Stimulated activated naive CD4-positive, alpha-beta T cell (primary cell): ENCODE measurements at regions not wholly inside any gene's neighbourhood (a gene's known extent, or its start where the extent isn't known, plus 50 kb on each side); places are given as distances from the start of the nearest gene placed in this dataset.

Source experiments
- DNase-seq, 6 experiments: peaks; one replicate each; lab custom pipeline; 2025; lab: John Stamatoyannopoulos, UW

DNA sequence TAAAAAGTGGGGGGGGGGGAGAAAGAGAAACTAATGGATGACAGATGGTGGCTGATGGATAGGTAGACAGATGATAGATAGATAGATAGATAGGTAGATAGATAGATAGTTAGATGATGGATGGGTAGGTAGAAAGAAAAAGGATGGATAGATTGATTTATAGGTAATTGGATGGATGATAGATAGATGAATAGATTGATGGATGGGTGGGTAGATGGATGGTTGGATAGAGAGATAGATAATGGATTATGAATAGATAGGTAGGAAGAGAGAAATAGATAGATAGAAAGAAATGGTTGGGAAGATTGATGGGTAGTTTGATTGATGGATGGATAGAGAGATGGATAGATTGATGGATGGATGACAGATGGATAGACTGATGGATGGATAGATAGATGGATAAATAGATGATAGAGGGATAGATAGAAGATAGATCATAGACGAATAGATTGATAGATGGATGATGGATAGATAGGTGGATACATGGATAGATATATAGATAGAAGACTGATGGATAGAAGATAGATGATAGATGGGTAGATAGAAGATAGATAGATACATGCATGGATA, 337.1 kb downstream of the C16orf95 start:
- DNase-seq, result no peak

DNA sequence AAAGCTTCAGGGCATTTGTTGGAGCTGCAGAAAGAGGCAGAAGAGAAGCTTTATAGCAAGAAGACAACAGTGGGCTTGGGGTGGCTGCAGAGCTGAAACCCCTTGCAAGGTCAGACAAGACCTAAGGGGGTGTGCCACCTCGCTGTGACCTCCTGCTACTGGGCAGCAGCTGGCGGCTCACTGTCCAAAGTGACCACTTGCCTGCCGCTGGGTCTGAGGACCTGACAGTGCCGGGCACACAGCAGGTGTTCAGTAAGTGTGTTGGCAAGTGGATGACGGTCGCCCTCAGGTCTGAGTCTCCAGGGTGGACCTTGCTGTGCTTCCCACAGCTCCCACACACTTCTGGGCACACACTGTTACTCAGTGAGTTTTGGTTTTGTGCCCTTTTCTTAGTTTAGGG, 336.5 kb downstream of the C16orf95 start:
- DNase-seq, result no peak

GRCh38 chr16:86982347-86982596, 334.9 kb downstream of the C16orf95 start:
- no peak for DNase-seq

DNA sequence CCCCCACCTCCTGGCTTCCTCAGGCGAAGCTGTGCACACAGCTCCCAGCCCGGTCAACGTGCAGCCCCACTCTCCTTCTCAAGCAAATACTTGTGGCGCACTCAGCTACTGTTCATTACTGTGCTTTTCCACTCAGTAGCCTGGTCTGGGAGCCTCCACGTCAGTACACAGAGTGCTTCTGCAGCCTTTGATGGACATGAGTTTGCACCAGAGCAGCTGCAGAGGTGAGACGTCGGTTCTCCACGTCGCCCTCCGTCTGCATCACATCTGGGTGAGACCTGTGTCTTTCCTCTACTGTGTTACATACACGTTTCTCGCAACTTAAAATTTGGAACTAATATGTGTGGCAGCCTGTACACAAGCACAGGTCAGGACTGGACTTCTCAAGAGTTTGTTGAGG, 334.3 kb downstream of the C16orf95 start:
- DNase-seq, result no peak

GRCh38 chr16:86983621-86984020, 333.6 kb downstream of the C16orf95 start:
- DNase-seq, result no peak

GRCh38 chr16:86984343-86984742, 332.8 kb downstream of the C16orf95 start:
- no peak for DNase-seq

DNA sequence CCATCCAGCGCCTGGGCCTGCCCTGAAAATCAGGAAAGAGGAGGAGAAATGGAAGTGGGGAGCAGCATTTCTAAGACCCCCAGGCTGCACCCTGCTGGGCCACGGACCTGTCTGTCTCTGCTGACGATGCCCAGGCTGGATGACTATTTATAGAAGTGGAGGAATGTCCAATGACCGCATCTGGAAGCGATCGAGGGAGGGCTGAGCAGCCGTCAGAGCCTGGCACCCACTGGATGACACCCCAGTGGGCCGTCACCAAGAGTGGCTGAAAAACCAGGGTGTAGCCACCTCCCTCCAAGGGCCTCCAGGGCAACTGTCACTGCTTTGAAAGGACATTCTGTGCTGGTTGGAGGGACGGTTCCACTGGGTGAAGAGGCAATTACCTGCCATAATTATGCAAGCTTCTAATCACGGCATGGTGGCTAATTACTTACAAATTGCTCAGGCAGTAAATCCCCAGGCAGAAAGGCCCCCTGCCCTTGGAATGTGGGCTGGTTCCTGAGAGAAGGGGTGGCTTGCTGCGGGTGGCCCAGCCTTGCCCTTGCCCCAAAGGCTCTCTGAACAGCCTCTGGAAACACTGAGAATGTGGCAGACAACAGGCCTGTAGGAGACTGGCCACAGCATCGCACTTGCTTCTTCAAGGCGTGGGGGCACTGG, 332.1 kb downstream of the C16orf95 start:
- DNase-seq, result no peak

DNA sequence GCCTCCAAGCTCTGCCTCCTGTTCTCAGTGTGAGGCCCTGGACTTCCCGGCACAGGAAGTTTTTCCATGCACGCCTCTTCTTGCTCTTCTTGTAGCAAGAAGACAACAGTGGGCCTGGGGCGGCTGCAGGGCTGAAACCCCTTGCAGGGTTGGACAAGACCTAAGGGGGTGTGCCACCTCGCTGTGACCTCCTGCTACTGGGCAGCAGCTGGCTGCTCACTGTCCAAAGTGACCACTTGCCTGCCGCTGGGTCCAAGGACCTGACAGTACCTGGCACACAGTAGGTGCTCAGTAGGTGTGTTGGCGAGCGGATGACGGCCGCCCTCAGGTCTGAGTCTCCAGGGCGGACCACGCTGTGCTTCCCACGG, 331.6 kb downstream of the C16orf95 start:
- no peak for DNase-seq

GRCh38 chr16:86986136-86986535, 331.1 kb downstream of the C16orf95 start:
- no peak for DNase-seq

DNA sequence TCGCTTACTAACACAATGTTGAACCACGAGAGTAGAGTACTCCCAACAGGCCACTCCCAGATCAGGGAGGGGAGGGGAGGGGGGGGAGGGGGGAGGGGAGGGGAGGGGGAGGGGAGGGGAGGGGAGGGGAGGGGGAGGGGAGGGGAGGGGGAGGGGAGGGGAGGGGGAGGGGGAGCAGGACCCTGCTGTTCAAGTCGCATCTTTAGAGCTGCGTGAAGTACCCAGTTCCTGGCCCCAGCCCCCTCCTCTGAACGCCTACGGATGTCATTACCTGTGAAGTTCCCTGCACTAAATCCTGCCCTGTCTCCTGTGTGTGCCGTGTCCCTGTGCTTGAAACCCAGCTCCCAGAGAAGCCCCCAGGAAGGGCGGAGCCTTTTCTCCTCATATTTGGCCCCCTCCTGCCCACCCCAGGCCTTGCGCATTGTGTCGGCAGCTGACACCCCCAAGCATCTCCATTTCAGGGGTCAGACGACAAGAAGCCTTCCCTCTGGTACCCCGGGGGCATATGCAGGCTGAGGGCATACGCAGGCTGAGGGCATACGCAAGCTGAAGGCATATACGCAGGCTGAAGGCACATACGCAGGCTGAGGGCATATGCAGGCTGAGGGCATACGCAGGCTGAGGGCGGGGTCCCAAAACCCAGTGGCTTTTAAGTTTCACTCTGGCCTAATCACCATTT, 330.2 kb downstream of the C16orf95 start:
- DNase-seq, result no peak

DNA sequence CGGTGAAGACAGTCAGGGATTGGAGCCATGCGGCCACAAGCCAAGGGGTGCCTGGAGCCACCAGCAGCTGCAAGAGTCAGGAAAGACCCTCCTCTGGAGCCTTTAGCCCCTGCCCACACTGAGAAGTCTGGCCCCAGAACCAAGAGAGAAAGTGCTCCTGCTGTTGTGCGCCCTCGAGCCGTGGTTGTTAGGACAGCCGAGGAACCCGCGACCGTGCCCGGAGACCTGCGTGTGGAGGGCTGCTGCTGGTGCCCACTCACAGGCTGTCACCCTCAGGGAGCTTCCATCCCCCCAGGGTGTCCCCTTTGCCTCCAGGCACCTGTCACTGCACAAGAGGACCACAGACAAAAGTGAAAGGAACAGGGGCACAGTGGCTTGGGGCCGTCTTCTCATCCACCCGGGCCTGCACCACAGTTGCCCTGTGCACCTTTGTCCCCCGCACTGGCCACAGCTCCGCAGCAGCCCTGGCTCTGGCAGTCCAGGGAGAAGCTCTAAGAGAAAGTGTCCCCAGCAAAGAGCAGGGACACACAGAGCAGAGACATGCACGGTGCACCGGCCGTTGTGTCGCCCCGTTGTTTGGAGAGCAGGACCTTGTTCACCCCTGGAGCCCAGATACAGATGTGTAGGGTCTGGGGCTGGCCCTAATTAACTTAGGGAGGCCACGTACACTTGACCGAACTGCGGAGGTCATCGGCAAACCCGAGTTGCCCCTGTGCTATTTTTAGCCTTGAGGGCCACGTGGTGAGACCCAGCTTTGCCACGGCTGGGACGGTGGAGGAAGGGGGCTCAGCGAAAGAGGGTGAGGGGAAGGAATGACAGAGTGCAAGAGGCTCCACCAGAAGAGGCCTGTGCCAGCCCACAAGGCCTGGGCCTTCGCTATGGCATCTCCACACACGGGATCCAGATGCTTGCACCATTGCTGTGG, 329.2 kb downstream of the C16orf95 start:
- no peak for DNase-seq

- no peak for DNase-seq
Observed at GRCh38 chr16:86988920-86989696, 328.1 kb downstream of the C16orf95 start.

DNA sequence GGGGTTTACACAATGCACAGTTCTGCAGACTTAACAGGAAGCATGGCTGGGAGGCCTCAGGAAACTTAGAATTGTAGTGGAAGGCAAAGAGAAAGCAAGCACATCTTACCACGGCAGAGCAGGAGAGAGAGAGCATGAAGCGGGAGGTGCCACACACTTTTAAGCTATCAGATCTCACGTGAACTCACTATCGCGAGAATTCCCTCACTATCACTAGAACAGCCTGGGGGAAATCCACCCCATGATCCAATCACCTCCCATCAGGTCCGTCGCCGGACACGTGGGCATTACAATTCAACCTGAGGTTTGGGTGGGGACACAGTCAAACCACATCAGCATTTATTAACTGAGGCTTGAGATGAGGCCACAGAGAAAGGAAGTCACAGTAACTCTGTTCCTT, 326.7 kb downstream of the C16orf95 start:
- DNase-seq, result no peak

DNA sequence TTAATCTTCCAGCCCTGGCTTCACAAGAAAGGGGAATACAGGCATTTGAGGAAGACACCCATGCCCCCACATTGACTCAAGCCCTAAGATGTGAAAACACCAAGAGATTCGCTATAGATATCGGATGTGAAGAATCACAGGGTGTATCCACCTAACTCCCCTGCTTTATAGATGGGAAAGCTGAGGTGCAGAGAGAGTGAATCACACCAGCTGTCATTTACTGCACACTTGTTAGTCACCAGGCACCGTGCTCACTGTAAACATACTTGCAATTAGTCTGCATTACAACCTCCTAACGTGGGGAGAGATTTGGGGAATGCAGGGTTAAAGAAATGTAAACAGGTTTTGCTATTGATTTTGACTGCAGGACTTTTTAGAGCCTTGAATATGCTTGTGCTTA, 325.5 kb downstream of the C16orf95 start:
- DNase-seq, result no peak

GRCh38 chr16:86992587-86992986, 324.6 kb downstream of the C16orf95 start:
- no peak for DNase-seq

GRCh38 chr16:86993426-86994110, 323.6 kb downstream of the C16orf95 start:
- DNase-seq, result no peak

- no peak for DNase-seq
Observed at GRCh38 chr16:86994215-86994614, 323.0 kb downstream of the C16orf95 start.

GRCh38 chr16:86994651-86995171, 322.5 kb downstream of the C16orf95 start:
- no peak for DNase-seq

DNA sequence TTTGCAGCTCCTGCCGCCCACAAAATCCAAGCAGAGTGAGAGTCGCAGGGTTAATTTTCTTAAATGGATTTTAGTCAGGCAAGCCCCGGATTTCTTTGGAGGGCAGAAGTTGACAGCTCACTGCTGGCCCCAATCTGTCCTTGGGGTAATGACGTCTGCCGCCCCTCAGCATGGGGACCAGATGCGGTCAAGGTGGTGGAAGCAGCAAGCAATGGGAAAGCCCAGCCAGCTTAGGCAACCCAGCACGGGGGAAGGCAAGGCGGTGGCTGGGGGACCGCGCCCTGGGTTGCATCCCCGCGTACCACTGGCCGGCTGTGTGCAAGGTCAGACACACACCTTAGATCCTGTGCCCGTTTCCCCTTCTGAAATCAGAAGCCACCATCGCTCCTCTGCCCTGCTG, 321.7 kb downstream of the C16orf95 start:
- no peak for DNase-seq

GRCh38 chr16:86996081-86996480, 321.1 kb downstream of the C16orf95 start:
- DNase-seq, result no peak

DNA sequence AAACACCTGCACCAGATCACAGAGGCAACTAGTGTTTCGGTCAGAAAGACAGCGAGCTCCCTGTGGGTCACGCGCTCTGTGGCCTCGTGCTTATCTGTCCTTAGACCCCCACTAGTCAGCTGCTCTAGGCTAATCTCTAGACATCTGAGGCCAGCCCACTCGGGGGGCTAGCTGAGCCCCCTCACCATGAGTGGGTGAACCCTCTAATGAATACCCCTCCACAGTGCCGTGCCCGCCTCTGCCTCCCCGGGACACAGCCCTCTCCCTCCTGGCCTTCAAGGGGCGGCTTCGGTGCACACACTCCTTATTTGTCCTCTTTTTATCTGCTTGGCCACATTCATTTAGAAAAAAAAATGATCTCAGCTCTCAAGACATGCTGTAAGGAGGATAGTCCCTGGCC, 320.1 kb downstream of the C16orf95 start:
- DNase-seq, result no peak
